GM12873 (cell line): ENCODE measurements at regions not wholly inside any gene's neighbourhood (a gene's known extent, or its start where the extent isn't known, plus 50 kb on each side); places are given as distances from the start of the nearest gene placed in this dataset.

Experiments used
- CTCF ChIP-seq: IDR thresholded peaks from 2 replicates; pipeline ENCODE4 v1.5.1; 2012; ENCODE audit warnings: low read depth, mild to moderate bottlenecking, moderate library complexity, low read length, control low read depth; ENCODE audit not compliant: insufficient read depth; ENCODE audit errors: missing control alignments

GRCh38 chr12:131380220-131380964, 330.5 kb upstream of the SFSWAP start:
- no peak for TF ChIP-seq CTCF

DNA sequence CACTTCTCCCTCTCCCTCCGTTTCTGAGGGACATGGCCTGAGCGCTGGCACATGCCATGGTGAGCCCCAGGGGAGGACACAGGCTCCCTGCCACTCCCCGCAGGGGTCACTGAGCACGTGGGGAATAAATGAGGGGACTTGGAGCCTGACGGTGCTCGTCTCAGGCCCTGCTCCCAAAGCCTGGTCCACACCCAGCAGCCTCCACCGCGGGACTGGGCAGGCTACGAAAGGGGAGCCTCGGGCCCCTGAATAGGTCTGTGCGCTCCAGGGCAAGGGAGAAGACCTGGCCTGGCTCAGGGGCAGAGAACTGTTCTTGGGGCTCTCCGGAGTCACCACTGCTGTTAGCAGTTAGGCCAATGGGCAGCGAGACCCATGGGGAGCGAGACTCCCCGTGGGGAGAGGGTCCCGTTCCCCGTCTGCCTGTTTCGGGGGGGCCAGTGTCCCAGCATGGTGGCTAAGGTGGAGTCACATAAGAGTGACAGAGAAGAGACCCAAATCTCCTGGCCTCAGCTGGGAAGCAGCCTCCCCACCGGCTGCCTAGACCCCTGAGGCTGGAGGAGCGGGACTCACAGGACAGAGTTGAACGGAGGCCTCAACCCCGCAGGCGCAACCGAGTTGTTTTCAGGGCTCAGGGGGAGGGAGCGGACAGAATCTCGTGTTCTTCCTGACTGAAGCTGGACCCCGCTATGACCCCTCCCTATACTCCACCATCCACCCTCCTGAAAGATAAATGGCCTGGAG, 329.8 kb upstream of the SFSWAP start:
- TF ChIP-seq CTCF = no peak

DNA sequence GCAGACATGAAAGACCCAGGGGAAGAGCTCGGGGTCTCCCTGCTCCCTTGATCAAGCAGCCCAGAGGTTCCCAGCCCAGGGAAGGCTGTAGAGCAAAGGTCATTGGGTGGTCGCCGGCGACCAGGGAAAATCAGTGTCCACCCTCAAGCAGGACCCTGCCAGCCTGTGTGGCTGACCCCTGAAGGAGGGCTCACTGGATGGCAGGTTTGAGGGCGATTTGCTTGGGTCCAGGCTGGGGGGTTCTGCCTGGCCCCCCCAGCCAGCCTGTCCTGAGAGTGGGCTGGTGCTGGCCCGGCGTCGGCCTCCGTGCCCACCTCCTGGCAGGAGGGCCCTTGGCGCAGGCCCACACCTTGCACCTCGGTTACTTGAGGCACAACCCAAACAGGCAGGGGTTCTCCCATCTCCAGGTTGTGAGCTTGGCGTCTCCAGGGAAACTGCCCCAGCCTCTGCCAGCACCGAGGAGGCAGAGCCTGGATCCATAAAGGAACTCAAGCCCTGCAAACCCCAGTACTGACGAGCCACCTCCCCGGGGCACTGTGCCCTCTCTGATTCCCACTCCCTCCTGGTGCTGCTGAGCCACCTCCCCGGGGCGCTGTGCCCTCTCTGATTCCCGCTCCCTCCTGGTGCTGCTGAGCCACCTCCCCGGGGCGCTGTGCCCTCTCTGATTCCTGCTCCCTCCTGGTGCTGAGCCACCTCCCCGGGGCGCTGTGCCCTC, 329.0 kb upstream of the SFSWAP start:
- TF ChIP-seq CTCF = no peak

DNA sequence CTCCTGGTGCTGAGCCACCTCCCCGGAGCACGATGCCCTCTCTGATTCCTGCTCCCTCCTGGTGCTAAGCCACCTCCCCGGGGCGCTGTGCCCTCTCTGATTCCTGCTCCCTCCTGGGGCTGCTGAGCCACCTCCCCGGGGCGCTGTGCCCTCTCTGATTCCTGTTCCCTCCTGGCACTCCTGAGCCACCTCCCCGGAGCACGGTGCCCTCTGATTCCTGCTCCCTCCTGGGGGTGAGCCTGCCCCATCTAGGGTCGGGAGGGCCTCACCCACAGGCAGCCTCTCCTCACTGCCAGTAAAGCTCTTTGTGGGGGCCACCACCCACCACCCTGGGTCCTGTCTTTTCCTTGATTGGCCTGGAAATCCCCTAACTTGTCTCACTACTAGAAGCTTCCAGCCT, 327.6 kb upstream of the SFSWAP start:
- no peak for TF ChIP-seq CTCF

DNA sequence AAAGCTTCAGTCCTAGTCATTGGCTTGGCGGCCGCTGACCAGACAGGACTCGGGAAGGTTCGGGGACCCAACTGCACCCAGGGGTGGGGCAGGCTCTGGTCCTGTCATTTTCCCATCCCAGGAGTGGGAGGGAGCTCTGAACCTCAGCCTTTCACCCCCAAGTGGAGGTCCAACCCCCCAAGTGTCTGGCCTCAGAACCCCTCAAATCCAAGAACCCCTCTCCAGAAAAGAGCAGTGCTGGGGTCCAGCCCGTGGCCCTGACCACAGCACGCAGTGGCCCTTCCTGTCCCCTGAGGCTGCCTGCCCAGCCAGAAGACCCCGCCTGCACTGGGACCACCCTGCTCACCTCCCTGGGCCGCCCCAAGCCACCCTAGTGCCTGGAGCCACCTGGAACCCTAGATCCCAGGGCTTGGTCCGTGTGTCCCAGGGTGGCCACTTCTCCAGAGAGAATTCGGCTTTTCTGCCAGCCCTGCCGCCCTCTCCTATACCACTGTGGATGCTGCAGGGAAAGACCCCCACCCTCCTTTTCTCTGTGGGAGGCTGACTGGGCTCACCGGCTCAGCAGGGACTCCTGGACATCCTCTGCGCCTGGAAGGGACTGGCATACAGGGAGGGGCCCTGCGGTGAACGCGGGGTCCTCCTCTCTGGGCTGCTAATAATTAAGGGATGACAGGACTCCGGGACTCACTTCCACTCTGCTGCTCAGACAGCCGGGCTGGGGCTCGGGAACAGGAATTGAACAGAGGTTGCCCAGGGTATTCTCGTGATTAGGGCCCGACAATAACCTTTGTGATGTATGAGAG, 326.9 kb upstream of the SFSWAP start:
- TF ChIP-seq CTCF = no peak

DNA sequence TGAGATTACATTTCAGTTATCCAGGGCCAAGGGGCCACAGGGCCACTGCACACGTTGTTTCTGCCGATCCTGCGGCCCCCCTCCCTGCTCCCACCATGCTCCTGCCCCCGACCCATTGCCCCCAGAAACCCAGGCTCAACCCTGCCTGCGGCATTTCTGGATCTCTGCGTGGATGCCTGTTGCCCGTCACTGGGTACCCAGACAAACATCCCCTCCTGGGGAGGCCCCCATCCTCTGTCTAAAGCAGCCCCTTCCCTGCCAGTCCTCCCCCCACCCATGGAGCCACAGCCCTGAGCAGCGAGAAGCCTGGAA, 326.4 kb upstream of the SFSWAP start:
- no peak for TF ChIP-seq CTCF
